B cell (primary cell): ENCODE measurements at regions not wholly inside any gene's neighbourhood (a gene's known extent, or its start where the extent isn't known, plus 50 kb on each side); places are given as distances from the start of the nearest gene placed in this dataset.

ENCODE experiments used
- ATAC-seq: fragments of 200-7000 bp; cut with Tn5 transposase; one replicate; pipeline ENCODE4 v1.10.0; 2021; ENCODE audit warnings: low read depth, mild to moderate bottlenecking, moderate number of reproducible peaks, moderate library complexity
- CTCF ChIA-PET: fragments of 350-600 bp; sonication (Branson Sonifier 250); formaldehyde crosslinking; loops from one replicate; lab custom pipeline; 2021; ENCODE audit warnings: antibody characterized with exemption, inconsistent platforms; lab: Charles Lee
- POLR2A ChIA-PET: fragments of 350-600 bp; sonication (Branson Sonifier 250); formaldehyde crosslinking; loops from one replicate; lab custom pipeline; 2021; ENCODE audit warnings: antibody characterized with exemption; lab: Charles Lee
- DNase-seq: peaks from one replicate; pipeline ENCODE4 v3.0.0; 2013
- H2AFZ ChIP-seq: 2 replicates; pipeline ENCODE4 v1.6.1; 2012; ENCODE audit warnings: mild to moderate bottlenecking, low read depth, low read length; ENCODE audit not compliant: insufficient read depth, poor library complexity, severe bottlenecking
- H3K27ac ChIP-seq, 2 donors: 1 replicate in 1 of 2; 2 replicates in 1 of 2; pipeline ENCODE4 v1.5.1; 2012 to 2013; ENCODE audit warnings: low read length in 2 of 2, mild to moderate bottlenecking in 2 of 2, moderate library complexity in 1 of 2
- H3K27me3 ChIP-seq, 4 experiments: fragments of 200-600 bp in 1 of 4; sonication (generic) in 1 of 4; replicated peaks in 1 of 4; 1 replicate in 2 of 4; 2 replicates in 2 of 4; pipeline versions ENCODE4 v1.6.1 to v1.7.0; 2013 to 2016; ENCODE audit warnings: low read length in 3 of 4, mild to moderate bottlenecking in 2 of 4, mixed read lengths in 1 of 4, moderate library complexity in 1 of 4; ENCODE audit not compliant: insufficient read depth in 4 of 4, control insufficient read depth in 3 of 4; ENCODE audit errors: control extremely low read depth in 1 of 4
- H3K36me3 ChIP-seq, 2 experiments: replicated peaks in 1 of 2; 1 replicate in 1 of 2; 2 replicates in 1 of 2; pipeline versions ENCODE4 v1.6.1 to v1.7.1; 2013; ENCODE audit warnings: low read length in 1 of 2; ENCODE audit not compliant: insufficient read depth in 2 of 2, control insufficient read depth in 1 of 2; ENCODE audit errors: control extremely low read depth in 1 of 2, extremely low read depth in 1 of 2
- H3K4me1 ChIP-seq, 2 donors: fragments of 200-600 bp in 1 of 2; sonication (generic) in 1 of 2; 1 replicate in 1 of 2; 2 replicates in 1 of 2; pipeline versions ENCODE4 v1.5.1 to v1.6.1; 2013 to 2017; ENCODE audit warnings: low read length in 2 of 2; ENCODE audit not compliant: control insufficient read depth in 2 of 2, insufficient read depth in 2 of 2
- H3K4me2 ChIP-seq: replicated peaks from 2 replicates; pipeline ENCODE3; 2012; ENCODE audit warnings: mild to moderate bottlenecking, low read depth, low read length; ENCODE audit not compliant: poor library complexity, severe bottlenecking
- H3K4me3 ChIP-seq, 5 experiments: fragments of 200-600 bp in 1 of 5; sonication (generic) in 1 of 5; 1 replicate in 3 of 5; 2 replicates in 2 of 5; pipeline versions ENCODE4 v1.5.1 to v1.7.0; 2011 to 2016; ENCODE audit warnings: low read length in 4 of 5, mild to moderate bottlenecking in 4 of 5, low read depth in 2 of 5, control low read depth in 1 of 5, moderate library complexity in 1 of 5; ENCODE audit not compliant: insufficient read depth in 1 of 5; ENCODE audit errors: control extremely low read depth in 1 of 5, extremely low read depth in 1 of 5
- H3K79me2 ChIP-seq: fragments of 200-600 bp; sonication (generic); one replicate; pipeline ENCODE4 v1.6.0; 2016; ENCODE audit warnings: low read length; ENCODE audit not compliant: control insufficient read depth, insufficient read depth
- H3K9ac ChIP-seq: fragments of 200-600 bp; sonication (generic); 2 replicates; pipeline ENCODE4 v1.6.1; 2017; ENCODE audit warnings: mild to moderate bottlenecking, low read length, moderate library complexity
- H3K9me3 ChIP-seq, 3 donors: one replicate each; pipeline versions ENCODE4 v1.6.1 to v1.7.1; 2013; ENCODE audit warnings: low read length in 2 of 3; ENCODE audit not compliant: control insufficient read depth in 2 of 3, insufficient read depth in 1 of 3; ENCODE audit errors: control extremely low read depth in 1 of 3
- H4K20me1 ChIP-seq: 2 replicates; pipeline ENCODE4 v1.6.0; 2012; ENCODE audit warnings: mild to moderate bottlenecking, low read length; ENCODE audit not compliant: insufficient read depth, control insufficient read depth, poor library complexity, severe bottlenecking
- H3K27ac Mint-ChIP-seq: one replicate; pipeline ENCODE4 v1.8.0; 2021; ENCODE audit warnings: mixed read lengths
- H3K27me3 Mint-ChIP-seq: one replicate; pipeline ENCODE4 v1.8.0; 2021; ENCODE audit warnings: mixed read lengths
- H3K4me1 Mint-ChIP-seq: one replicate; pipeline ENCODE4 v1.8.0; 2021; ENCODE audit warnings: mixed read lengths
- H3K4me3 Mint-ChIP-seq: one replicate; pipeline ENCODE4 v1.8.0; 2021; ENCODE audit warnings: mixed read lengths
- H3K9me3 Mint-ChIP-seq: one replicate; pipeline ENCODE4 v1.8.0; 2022; ENCODE audit warnings: mixed read lengths; ENCODE audit not compliant: insufficient read depth
- CTCF ChIP-seq: fragments of 200-600 bp; IDR thresholded peaks from one replicate; pipeline ENCODE4 v1.8.0; 2022; ENCODE audit warnings: antibody characterized with exemption, mild to moderate bottlenecking
- EZH2 ChIP-seq: IDR thresholded peaks from 2 replicates; pipeline ENCODE4 v1.6.1; 2012; ENCODE audit warnings: borderline replicate concordance, low read depth, mild to moderate bottlenecking, moderate library complexity, low read length; ENCODE audit not compliant: insufficient read depth, poor library complexity, severe bottlenecking
- WGBS: methylation state at CpG from one replicate; pipeline ENCODE4 v1.1.5; 2013; ENCODE audit warnings: missing lambda C conversion rate; ENCODE audit not compliant: insufficient coverage; 5-methylcytosine and 5-hydroxymethylcytosine counted together
- intact Hi-C: fragments of 100-400 bp; cut with micrococcal nuclease; formaldehyde crosslinking; loops from one replicate; pipeline ENCODE4 v1.10.0; 2022

- Histone ChIP-seq H3K27ac (no peak overlapping the region), H3K9me3 (no peaks in the 10 kb centered on the region), H3K36me3 (no peaks in the 10 kb centered on the region), H3K27me3 (no peaks in the 10 kb centered on the region), H3K79me2 (no peaks in the 10 kb centered on the region), H4K20me1 (no peaks in the 10 kb centered on the region), H3K4me3 (no peak overlapping the region), H3K4me1 (no peaks in the 10 kb centered on the region), H3K9ac (no peak overlapping the region), H2AFZ (no peak overlapping the region), H3K4me2 (no peak overlapping the region)
- no peaks in the 10 kb centered on the region for H3K27me3 Mint-ChIP-seq
- no peak for DNase-seq
- intact Hi-C loops, result no loop called here
- no peak for TF ChIP-seq EZH2
- no peak for TF ChIP-seq CTCF
- peaks cover 2% of the 10 kb centered on the region for H3K9me3 Mint-ChIP-seq
- H3K27ac Mint-ChIP-seq, result no peak overlapping the region
- no peaks in the 10 kb centered on the region for H3K4me1 Mint-ChIP-seq
- POLR2A ChIA-PET, result no interaction called here
- no peak overlapping the region for H3K4me3 Mint-ChIP-seq
- CTCF ChIA-PET, result no interaction called here
- WGBS, result 100% methylated on average over 1 of the region's 5 CpGs
- ATAC-seq, result no peak
Measured at GRCh38 chr5:28286566-28286965, 1248.2 kb upstream of the CDH9 start.

GRCh38 chr5:28284788-28285187 is 1246.4 kb upstream of the CDH9 start:
- Mint-ChIP-seq H3K4me3 (no peak overlapping the region), H3K27ac (no peak overlapping the region), H3K9me3 (peaks cover 2% of the 10 kb centered on the region), H3K27me3 (no peaks in the 10 kb centered on the region), H3K4me1 (no peaks in the 10 kb centered on the region)
- no peaks in the 10 kb centered on the region for H3K79me2 ChIP-seq
- ATAC-seq (no peak), DNase-seq (no peak)
- no peaks in the 10 kb centered on the region for H3K36me3 ChIP-seq
- H4K20me1 ChIP-seq, result no peaks in the 10 kb centered on the region
- H2AFZ ChIP-seq, result no peak overlapping the region
- no peaks in the 10 kb centered on the region for H3K4me1 ChIP-seq
- no peaks in the 10 kb centered on the region for H3K27me3 ChIP-seq
- ChIA-PET CTCF (no interaction called here), POLR2A (no interaction called here)
- no peak overlapping the region for H3K9ac ChIP-seq
- no CpG with 5 or more reads among the region's 2 CpGs for WGBS
- no peak overlapping the region for H3K4me3 ChIP-seq
- H3K4me2 ChIP-seq, result no peak overlapping the region
- intact Hi-C loops, result no loop called here
- no peak overlapping the region for H3K27ac ChIP-seq
- no peaks in the 10 kb centered on the region for H3K9me3 ChIP-seq
- TF ChIP-seq CTCF, result no peak
- TF ChIP-seq EZH2, result no peak
